H1 (cell line): ENCODE measurements at regions not wholly inside any gene's neighbourhood (a gene's known extent, or its start where the extent isn't known, plus 50 kb on each side); places are given as distances from the start of the nearest gene placed in this dataset.

ENCODE experiments used
- ATF2 ChIP-seq: IDR thresholded peaks from 2 replicates; pipeline ENCODE4 v1.6.1; 2012; ENCODE audit warnings: low read length, inconsistent platforms
- BACH1 ChIP-seq: IDR thresholded peaks from 2 replicates; pipeline ENCODE4 v1.6.1; 2012; ENCODE audit warnings: low read length, improper control_type of control experiment
- EP300 ChIP-seq, 2 experiments: IDR thresholded peaks; 1 replicate in 1 of 2; 2 replicates in 1 of 2; pipeline ENCODE4 v1.6.1; 2011 to 2012; ENCODE audit warnings: low read depth in 2 of 2, low read length in 2 of 2, mild to moderate bottlenecking in 2 of 2, borderline replicate concordance in 1 of 2, inconsistent platforms in 1 of 2, moderate library complexity in 1 of 2
- SP1 ChIP-seq: IDR thresholded peaks from 2 replicates; pipeline ENCODE4 v1.6.1; 2011; ENCODE audit warnings: low read depth, low read length
- TAF1 ChIP-seq: IDR thresholded peaks from 2 replicates; pipeline ENCODE4 v1.6.1; 2011; ENCODE audit warnings: mild to moderate bottlenecking, low read depth, low read length

DNA sequence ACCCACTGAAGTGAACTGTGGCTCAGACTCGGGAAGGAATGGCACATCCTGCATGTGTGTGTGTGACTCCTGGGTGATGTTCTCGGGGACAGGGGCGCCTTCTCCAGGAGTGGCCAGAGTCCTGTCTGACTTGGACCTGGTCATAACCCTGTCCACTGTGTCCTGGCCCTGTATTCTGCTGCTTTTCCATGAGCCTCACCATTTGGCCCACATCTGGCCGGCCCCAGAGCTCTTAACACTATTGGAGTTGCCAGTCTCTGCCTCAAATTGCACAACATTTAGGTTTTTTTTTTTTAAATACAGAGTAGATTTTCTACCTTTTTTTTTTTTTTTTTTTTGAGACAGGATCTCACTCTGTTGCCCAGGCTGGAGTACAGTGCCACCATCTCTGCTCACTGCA is 278.3 kb upstream of the TUT7 start (continued):
- TF ChIP-seq EP300 (IDR thresholded peaks at IDR 0.05; ENCODE audit: borderline replicate concordance in 1 of 2, low read depth in 2 of 2, low read length in 2 of 2) (no peak), SP1 (no peak), BACH1 (no peak), ATF2 (no peak), TAF1 (no peak)
